AG04450 (cell line): ENCODE measurements at regions not wholly inside any gene's neighbourhood (a gene's known extent, or its start where the extent isn't known, plus 50 kb on each side); places are given as distances from the start of the nearest gene placed in this dataset.

Experiments
- CTCF ChIA-PET: fragments of 300-600, 350-600 bp; formaldehyde crosslinking; extraction: SDS; loops from one replicate; lab custom pipeline; 2022; ENCODE audit warnings: antibody characterized with exemption, inconsistent platforms; lab: Charles Lee
- POLR2A ChIA-PET: fragments of 350-600 bp; formaldehyde crosslinking; extraction: SDS; loops from one replicate; lab custom pipeline; 2021; ENCODE audit warnings: antibody characterized with exemption, inconsistent platforms; lab: Yijun Ruan, JAX
- DNase-seq: peaks from one replicate; pipeline ENCODE4 v3.0.0-alpha.2; 2011; ENCODE audit warnings: low read depth, low spot score
- H3K27ac ChIP-seq: one replicate; pipeline ENCODE4 v1.5.1; 2012; ENCODE audit warnings: low read depth, low read length, control low read depth
- H3K27me3 ChIP-seq: one replicate; pipeline ENCODE4 v1.6.0; 2012; ENCODE audit warnings: low read length; ENCODE audit not compliant: control insufficient read depth, insufficient read depth
- H3K4me3 ChIP-seq: 2 replicates; pipeline ENCODE4 v1.5.1; 2011; ENCODE audit warnings: mild to moderate bottlenecking, low read depth, low read length, control low read depth
- H3K9me3 ChIP-seq: 2 replicates; pipeline ENCODE4 v1.5.1; 2012; ENCODE audit warnings: low read length; ENCODE audit not compliant: control insufficient read depth, insufficient read depth
- TF ChIP-seq, protein P1 (sequence below): IDR thresholded peaks from 2 replicates; pipeline ENCODE4 v1.5.1; 2011; ENCODE audit warnings: low read depth, low read length, control low read depth, inconsistent platforms

DNA sequence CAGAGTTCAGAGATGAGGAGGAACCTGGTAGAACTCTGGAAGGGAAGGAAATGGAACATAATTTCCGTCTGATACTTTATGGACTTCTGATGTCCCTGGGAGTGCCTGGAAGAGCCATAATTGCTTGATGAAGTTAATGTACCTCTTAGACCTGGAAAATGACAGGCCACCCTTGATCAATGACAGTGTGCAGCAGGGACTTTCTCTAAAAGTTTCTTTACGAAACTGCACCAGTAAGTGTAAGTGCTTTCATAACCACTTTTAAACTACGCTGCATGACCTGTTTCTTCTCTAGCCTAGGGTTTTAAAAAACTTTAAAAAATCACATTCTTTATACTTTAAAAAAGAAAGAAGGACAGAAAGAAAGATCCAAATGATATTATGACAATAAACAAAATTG, 164.5 kb downstream of the LPIN1 start:
- DNase-seq, result no peak
- POLR2A ChIA-PET, result no interaction called here
- TF ChIP-seq, protein P1, sequence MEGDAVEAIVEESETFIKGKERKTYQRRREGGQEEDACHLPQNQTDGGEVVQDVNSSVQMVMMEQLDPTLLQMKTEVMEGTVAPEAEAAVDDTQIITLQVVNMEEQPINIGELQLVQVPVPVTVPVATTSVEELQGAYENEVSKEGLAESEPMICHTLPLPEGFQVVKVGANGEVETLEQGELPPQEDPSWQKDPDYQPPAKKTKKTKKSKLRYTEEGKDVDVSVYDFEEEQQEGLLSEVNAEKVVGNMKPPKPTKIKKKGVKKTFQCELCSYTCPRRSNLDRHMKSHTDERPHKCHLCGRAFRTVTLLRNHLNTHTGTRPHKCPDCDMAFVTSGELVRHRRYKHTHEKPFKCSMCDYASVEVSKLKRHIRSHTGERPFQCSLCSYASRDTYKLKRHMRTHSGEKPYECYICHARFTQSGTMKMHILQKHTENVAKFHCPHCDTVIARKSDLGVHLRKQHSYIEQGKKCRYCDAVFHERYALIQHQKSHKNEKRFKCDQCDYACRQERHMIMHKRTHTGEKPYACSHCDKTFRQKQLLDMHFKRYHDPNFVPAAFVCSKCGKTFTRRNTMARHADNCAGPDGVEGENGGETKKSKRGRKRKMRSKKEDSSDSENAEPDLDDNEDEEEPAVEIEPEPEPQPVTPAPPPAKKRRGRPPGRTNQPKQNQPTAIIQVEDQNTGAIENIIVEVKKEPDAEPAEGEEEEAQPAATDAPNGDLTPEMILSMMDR, result no peak
- Histone ChIP-seq H3K27me3 (peaks cover 7% of the 10 kb centered on the region), H3K9me3 (peaks cover 3% of the 10 kb centered on the region; the same call in 1 of the 2 replicates), H3K4me3 (no peak overlapping the region), H3K27ac (no peak overlapping the region)
- CTCF ChIA-PET, result no interaction called here

DNA sequence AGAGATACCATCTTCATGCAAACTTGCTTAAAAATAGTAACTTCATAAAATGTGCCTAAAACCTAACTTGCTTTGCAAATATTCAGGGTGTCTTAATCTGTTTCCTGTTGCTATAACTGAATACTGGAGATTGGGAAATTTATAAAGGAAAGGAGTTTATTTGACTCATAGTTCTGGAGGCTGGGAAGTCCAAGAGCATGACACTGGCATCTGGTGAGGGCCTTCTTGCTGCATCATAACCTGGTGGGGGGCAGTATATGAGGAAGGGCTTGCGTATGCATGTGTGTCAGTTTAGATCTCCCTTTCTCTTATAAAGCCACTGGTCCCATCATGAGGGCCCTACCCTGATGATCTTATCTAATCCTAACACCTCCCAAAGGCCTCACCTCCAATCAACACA, 166.5 kb downstream of the LPIN1 start:
- H3K4me3 ChIP-seq, result no peak overlapping the region
- POLR2A ChIA-PET, result no interaction called here
- TF ChIP-seq, protein P1, result no peak
- no peaks in the 10 kb centered on the region; the same call in 1 of the 2 replicates for H3K9me3 ChIP-seq
- DNase-seq, result no peak
- H3K27me3 ChIP-seq, result peaks cover 7% of the 10 kb centered on the region
- CTCF ChIA-PET, result no interaction called here
- H3K27ac ChIP-seq, result no peak overlapping the region

DNA sequence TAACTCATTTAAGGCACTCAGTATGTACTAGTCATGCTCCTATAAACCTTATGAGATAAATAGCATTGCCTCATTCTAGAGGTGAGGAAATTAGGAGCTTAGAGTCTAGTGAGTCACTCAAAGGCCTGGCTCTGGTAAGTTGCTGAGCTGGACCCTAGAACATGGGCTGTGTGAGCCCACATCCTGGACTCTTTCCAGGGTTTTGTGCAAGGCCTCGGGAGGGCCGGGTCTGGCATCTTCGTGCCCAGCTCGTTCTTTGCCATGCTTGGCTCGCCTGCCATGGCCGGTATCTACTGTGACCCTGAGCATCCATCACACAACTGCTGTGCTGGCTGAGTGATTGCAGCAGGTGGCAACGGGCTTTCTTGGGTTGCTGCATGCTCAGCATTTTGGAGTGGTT, 168.0 kb downstream of the LPIN1 start:
- Histone ChIP-seq H3K9me3 (no peaks in the 10 kb centered on the region), H3K4me3 (no peak overlapping the region), H3K27ac (no peak overlapping the region), H3K27me3 (peaks cover 7% of the 10 kb centered on the region)
- no peak for DNase-seq
- ChIA-PET POLR2A (no interaction called here), CTCF (no interaction called here)
- TF ChIP-seq, protein P1, result no peak

DNA sequence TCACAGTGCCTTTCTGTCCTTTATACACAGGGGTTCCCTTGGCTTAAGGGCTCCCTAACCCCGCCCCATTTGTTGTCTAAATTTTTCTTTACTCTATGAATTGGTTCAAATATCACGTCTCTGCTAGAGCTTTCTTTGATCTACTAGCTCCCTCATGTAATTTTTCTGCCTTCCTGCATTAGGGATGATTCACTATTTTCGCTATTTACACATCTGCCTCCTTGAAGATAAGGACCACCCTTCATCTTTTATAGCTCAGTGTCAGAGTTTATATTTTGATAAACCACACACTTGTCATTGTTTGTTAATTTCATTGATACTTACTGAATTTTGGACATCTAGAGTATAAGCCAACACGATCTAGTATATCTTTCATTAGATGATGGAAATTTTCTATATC, 169.2 kb downstream of the LPIN1 start:
- Histone ChIP-seq H3K9me3 (no peaks in the 10 kb centered on the region), H3K27me3 (peaks cover 10% of the 10 kb centered on the region), H3K27ac (no peak overlapping the region), H3K4me3 (no peak overlapping the region)
- TF ChIP-seq, protein P1, result no peak
- CTCF ChIA-PET, result interaction anchor here (0.8 kb wide), 1 partner anchor 9 kb away, joined by 3 read pairs; no protein-coding TSS in a partner anchor
- no peak for DNase-seq
- POLR2A ChIA-PET, result no interaction called here

DNA sequence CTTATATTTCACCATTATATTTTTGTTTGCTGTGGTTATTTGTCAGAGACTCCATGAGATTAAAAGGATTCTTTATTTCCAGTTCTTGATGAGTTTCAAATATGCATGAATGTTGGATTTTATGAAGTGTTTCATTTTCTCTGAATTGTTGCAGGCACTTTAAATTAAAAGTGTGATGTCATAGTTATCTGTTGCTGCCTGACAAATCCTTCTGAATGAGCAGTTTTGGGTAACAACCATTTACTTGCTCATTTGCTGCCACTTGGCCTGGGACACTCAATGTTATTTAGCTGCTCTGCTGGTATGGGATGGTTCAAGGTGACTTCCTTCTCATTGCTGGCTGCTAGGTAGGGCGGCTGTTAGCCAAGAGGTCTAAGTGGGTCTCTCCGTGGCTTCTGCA, 173.5 kb downstream of the LPIN1 start:
- Histone ChIP-seq H3K27ac (no peak overlapping the region), H3K27me3 (peaks cover 13% of the 10 kb centered on the region), H3K4me3 (no peak overlapping the region), H3K9me3 (no peaks in the 10 kb centered on the region)
- no peak for DNase-seq
- TF ChIP-seq, protein P1, result no peak
- ChIA-PET CTCF (no interaction called here), POLR2A (no interaction called here)
